ENCODE measurements at regions not wholly inside any gene's neighbourhood (a gene's known extent, or its start where the extent isn't known, plus 50 kb on each side); places are given as distances from the start of the nearest gene placed in this dataset.
"Not testable (repeated sequence)": the region's sequence is repeated elsewhere in the genome, so short reads cannot be mapped to it uniquely, and the experiment has no call there.

GRCh38 chr9:16294133-16294770 lies 576.2 kb downstream of the BNC2 start:
- Histone ChIP-seq H3K27ac (ENCODE audit: insufficient read length, low read depth, low read length) (no peak overlapping the region), H2AFZ (ENCODE audit: low read length) (no peak overlapping the region), H2BK20ac (ENCODE audit: low read depth, low read length, poor library complexity, severe bottlenecking) (no peak overlapping the region), H2AK5ac (ENCODE audit: insufficient read length, low read length) (no peak overlapping the region), H3K56ac (ENCODE audit: insufficient read length, low read depth, low read length) (no peak overlapping the region), H2BK15ac (ENCODE audit: low read depth, low read length) (no peak overlapping the region), H3K4ac (ENCODE audit: low read depth, low read length) (no peak overlapping the region), H4K8ac (replicated peaks; ENCODE audit: insufficient read length, low read depth, low read length) (no peak overlapping the region), H3K23ac (ENCODE audit: insufficient read length, low read depth, low read length) (no peak overlapping the region), H3K79me2 (ENCODE audit: insufficient read depth, low read length) (no peaks in the 10 kb centered on the region), H3K4me1 (ENCODE audit: insufficient read depth, low read length) (no peaks in the 10 kb centered on the region), H2BK5ac (ENCODE audit: insufficient read length, low read length) (no peak overlapping the region), H2BK12ac (ENCODE audit: insufficient read length, low read depth, low read length) (no peak overlapping the region), H3K14ac (ENCODE audit: insufficient read depth, low read length) (no peak overlapping the region), H3K9me3 (ENCODE audit: control insufficient read depth, low read depth, low read length) (no peaks in the 10 kb centered on the region), H4K5ac (ENCODE audit: insufficient read length, low read depth, low read length) (no peak overlapping the region), H3K23me2 (ENCODE audit: insufficient read length, low read depth, low read length, poor library complexity, severe bottlenecking) (no peaks in the 10 kb centered on the region), H3T11ph (ENCODE audit: low read length) (no peak overlapping the region), H3K4me2 (ENCODE audit: insufficient read depth, insufficient read length, low read length) (no peak overlapping the region), H3K18ac (ENCODE audit: insufficient read length, low read depth, low read length) (no peak overlapping the region), H3K79me1 (ENCODE audit: insufficient read depth, low read depth, low read length, poor library complexity, severe bottlenecking) (no peaks in the 10 kb centered on the region), H2BK120ac (ENCODE audit: low read depth, low read length, poor library complexity, severe bottlenecking) (no peak overlapping the region), H3K9ac (ENCODE audit: extremely low read depth, insufficient read length, low read length) (no peak overlapping the region), H4K91ac (ENCODE audit: insufficient read length, low read depth, low read length) (no peak overlapping the region), H4K20me1 (ENCODE audit: control insufficient read depth, insufficient read depth, insufficient read length) (no peaks in the 10 kb centered on the region), H3K27me3 (ENCODE audit: insufficient read depth, low read length) (no peaks in the 10 kb centered on the region)
- H3K4me3 Mint-ChIP-seq = no peak overlapping the region
- DNase-seq = peak; percentile 17
- H3K36me3 Mint-ChIP-seq (ENCODE audit: insufficient read depth in 1 of 3, low read depth in 3 of 3) = peaks cover 2 to 22% (median 6%) of the 10 kb centered on the region in 3 experiments; a peak in 6 of 7 replicates
- peaks cover 3% of the 10 kb centered on the region; the same call in 1 of the 2 replicates for H3K27me3 Mint-ChIP-seq (ENCODE audit: low read depth)
- H3K27ac Mint-ChIP-seq = peak overlapping the region in 1 of 3 experiments; percentile 55; a peak in 3 of 7 replicates
- peaks cover 17 to 18% of the 10 kb centered on the region in 2 experiments for H3K9me3 Mint-ChIP-seq
- peaks cover 12 to 15% of the 10 kb centered on the region in 2 experiments for H3K4me1 Mint-ChIP-seq
- TF ChIP-seq CTCF (conservative IDR thresholded peaks at IDR 0.05) = no peak
- whole genome bisulfite sequencing (ENCODE audit: extremely low coverage, insufficient read length, low lambda C conversion rate) = no CpG with 5 or more reads among the region's 7 CpGs

GRCh38 chr9:16294940-16295339 lies 575.5 kb downstream of the BNC2 start:
- H3K23ac ChIP-seq (ENCODE audit: insufficient read length, low read depth, low read length); H3K27ac ChIP-seq (ENCODE audit: insufficient read length, low read depth, low read length); H4K20me1 ChIP-seq (ENCODE audit: control insufficient read depth, insufficient read depth, insufficient read length); H4K91ac ChIP-seq (ENCODE audit: insufficient read length, low read depth, low read length); H3K4me3 Mint-ChIP-seq; H3K79me1 ChIP-seq (ENCODE audit: insufficient read depth, low read depth, low read length, poor library complexity, severe bottlenecking); H2BK5ac ChIP-seq (ENCODE audit: insufficient read length, low read length); H3K4ac ChIP-seq (ENCODE audit: low read depth, low read length); H2BK15ac ChIP-seq (ENCODE audit: low read depth, low read length); H2BK120ac ChIP-seq (ENCODE audit: low read depth, low read length, poor library complexity, severe bottlenecking); H2BK12ac ChIP-seq (ENCODE audit: insufficient read length, low read depth, low read length); H3K23me2 ChIP-seq (ENCODE audit: insufficient read length, low read depth, low read length, poor library complexity, severe bottlenecking); H4K8ac ChIP-seq (replicated peaks; ENCODE audit: insufficient read length, low read depth, low read length); H3K18ac ChIP-seq (ENCODE audit: insufficient read length, low read depth, low read length); H3K14ac ChIP-seq (ENCODE audit: insufficient read depth, low read length); H2BK20ac ChIP-seq (ENCODE audit: low read depth, low read length, poor library complexity, severe bottlenecking); H3K27me3 ChIP-seq (ENCODE audit: insufficient read depth, low read length); H3K4me2 ChIP-seq (ENCODE audit: insufficient read depth, insufficient read length, low read length); H3T11ph ChIP-seq (ENCODE audit: low read length); H3K9me3 ChIP-seq (ENCODE audit: control insufficient read depth, low read depth, low read length); H4K5ac ChIP-seq (ENCODE audit: insufficient read length, low read depth, low read length); H3K79me2 ChIP-seq (ENCODE audit: insufficient read depth, low read length); H2AK5ac ChIP-seq (ENCODE audit: insufficient read length, low read length); H3K9ac ChIP-seq (ENCODE audit: extremely low read depth, insufficient read length, low read length); H2AFZ ChIP-seq (ENCODE audit: low read length); H3K27me3 Mint-ChIP-seq (ENCODE audit: low read depth); H3K4me1 ChIP-seq (ENCODE audit: insufficient read depth, low read length); H3K56ac ChIP-seq (ENCODE audit: insufficient read length, low read depth, low read length): not testable (repeated sequence)
- no CpG with 5 or more reads among the region's 5 CpGs for WGBS (ENCODE audit: extremely low coverage, insufficient read length, low lambda C conversion rate)
- DNase-seq = peak; percentile 21
- Mint-ChIP-seq H3K27ac (peak overlapping the region in 1 of 3 experiments; percentile 74; a peak in 1 of 7 replicates), H3K36me3 (ENCODE audit: insufficient read depth in 1 of 3, low read depth in 3 of 3) (peaks cover 2 to 22% (median 6%) of the 10 kb centered on the region in 3 experiments; a peak in 6 of 7 replicates), H3K9me3 (peaks cover 17 to 18% of the 10 kb centered on the region in 2 experiments), H3K4me1 (peaks cover 17 to 20% of the 10 kb centered on the region in 2 experiments)
